ENCODE measurements at regions not wholly inside any gene's neighbourhood (a gene's known extent, or its start where the extent isn't known, plus 50 kb on each side); places are given as distances from the start of the nearest gene placed in this dataset.

DNA sequence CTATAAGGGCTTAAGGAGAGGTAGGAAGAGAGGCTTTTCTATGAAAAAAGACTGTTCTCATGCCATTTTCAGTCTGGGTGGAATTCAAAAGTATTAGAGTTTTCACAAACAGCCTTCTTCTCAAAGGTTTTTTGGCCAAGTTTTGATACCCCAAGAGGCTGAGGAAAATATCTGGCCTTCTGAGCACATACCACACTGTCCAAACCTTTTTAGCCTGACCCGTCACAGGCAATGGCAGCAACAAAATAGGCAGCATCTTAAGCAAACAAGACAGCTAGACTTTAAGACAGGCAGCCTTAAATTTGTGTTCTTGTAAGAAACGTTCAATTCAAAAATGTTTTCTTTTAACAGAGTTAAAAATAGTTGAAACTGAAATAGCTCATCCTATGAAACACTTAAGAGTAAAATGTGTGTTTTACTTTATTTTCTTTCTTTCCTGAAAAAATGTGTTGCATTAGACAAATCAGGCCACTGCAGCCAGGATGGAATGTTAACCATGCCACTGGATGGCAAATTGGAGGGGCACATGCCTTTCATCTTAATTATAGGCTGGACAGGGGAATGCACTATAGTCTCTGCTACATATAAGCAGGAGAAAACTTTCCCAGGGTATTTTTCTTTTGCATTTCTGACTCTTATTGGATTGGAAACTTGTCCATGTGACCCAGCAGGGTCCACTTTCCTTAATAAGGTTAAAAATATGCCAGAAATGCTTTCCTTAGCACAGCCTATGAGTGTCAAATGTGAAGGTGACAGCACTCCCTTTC lies 315.0 kb downstream of the TGFB2 start:
- TF ChIP-seq, protein P1, sequence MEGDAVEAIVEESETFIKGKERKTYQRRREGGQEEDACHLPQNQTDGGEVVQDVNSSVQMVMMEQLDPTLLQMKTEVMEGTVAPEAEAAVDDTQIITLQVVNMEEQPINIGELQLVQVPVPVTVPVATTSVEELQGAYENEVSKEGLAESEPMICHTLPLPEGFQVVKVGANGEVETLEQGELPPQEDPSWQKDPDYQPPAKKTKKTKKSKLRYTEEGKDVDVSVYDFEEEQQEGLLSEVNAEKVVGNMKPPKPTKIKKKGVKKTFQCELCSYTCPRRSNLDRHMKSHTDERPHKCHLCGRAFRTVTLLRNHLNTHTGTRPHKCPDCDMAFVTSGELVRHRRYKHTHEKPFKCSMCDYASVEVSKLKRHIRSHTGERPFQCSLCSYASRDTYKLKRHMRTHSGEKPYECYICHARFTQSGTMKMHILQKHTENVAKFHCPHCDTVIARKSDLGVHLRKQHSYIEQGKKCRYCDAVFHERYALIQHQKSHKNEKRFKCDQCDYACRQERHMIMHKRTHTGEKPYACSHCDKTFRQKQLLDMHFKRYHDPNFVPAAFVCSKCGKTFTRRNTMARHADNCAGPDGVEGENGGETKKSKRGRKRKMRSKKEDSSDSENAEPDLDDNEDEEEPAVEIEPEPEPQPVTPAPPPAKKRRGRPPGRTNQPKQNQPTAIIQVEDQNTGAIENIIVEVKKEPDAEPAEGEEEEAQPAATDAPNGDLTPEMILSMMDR (IDR thresholded peaks at IDR 0.05; ENCODE audit: insufficient read depth, low read length, poor library complexity, severe bottlenecking), result no peak
- no peak for TF ChIP-seq EZH2phosphoT487 (conservative IDR thresholded peaks at IDR 0.05; ENCODE audit: low read length)
